ENCODE measurements at regions not wholly inside any gene's neighbourhood (a gene's known extent, or its start where the extent isn't known, plus 50 kb on each side); places are given as distances from the start of the nearest gene placed in this dataset.

DNA sequence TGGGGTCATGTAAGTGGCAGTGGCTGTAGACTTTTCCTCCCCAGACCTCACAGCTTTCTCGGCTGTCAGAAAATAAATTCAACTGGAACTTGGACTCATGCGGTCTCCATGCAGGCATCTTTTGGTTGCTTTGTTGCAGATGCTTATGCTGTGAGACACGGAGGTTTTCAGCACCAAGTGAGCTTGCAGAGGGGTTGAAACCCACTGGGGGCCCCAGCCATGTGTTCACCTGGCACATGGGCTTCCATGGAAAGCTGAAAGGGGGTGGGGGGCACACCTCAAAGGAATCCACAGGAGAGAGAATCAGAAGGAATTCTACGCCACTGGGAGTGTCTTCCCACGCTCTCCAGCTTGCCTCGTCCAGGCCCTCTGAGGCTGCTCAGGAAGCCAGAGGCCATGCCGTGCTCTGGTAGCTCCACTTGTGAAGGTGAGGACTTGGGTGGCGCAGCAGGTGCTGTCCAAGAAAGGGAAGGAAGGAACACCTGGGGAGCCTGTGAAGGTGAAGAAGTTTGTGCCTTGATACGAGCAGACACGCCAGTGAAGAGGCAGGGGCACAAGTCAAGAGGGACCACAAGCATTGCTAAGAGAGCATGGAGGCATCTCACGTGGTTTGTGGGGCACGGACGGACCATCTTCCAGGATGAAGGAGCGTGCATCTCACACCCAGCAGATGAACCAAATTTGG is 134.3 kb upstream of the PMEPA1 start:
- Mint-ChIP-seq H3K4me3 (no peak overlapping the region), H3K9me3 (no peaks in the 10 kb centered on the region), H3K27me3 (no peaks in the 10 kb centered on the region), H3K4me1 (ENCODE audit: low read depth) (no peaks in the 10 kb centered on the region), H3K27ac (no peak overlapping the region), H3K36me3 (ENCODE audit: low read depth) (no peaks in the 10 kb centered on the region)
- intact Hi-C loops (cut with micrococcal nuclease) = no loop called here

- Mint-ChIP-seq H3K4me3 (no peak overlapping the region), H3K27ac (no peak overlapping the region), H3K27me3 (no peaks in the 10 kb centered on the region), H3K9me3 (no peaks in the 10 kb centered on the region), H3K36me3 (ENCODE audit: low read depth) (no peaks in the 10 kb centered on the region), H3K4me1 (ENCODE audit: low read depth) (no peaks in the 10 kb centered on the region)
- intact Hi-C loops (cut with micrococcal nuclease) = no loop called here
These were observed 132.9 kb upstream of the PMEPA1 start for GRCh38 chr20:57842720-57843119.

DNA sequence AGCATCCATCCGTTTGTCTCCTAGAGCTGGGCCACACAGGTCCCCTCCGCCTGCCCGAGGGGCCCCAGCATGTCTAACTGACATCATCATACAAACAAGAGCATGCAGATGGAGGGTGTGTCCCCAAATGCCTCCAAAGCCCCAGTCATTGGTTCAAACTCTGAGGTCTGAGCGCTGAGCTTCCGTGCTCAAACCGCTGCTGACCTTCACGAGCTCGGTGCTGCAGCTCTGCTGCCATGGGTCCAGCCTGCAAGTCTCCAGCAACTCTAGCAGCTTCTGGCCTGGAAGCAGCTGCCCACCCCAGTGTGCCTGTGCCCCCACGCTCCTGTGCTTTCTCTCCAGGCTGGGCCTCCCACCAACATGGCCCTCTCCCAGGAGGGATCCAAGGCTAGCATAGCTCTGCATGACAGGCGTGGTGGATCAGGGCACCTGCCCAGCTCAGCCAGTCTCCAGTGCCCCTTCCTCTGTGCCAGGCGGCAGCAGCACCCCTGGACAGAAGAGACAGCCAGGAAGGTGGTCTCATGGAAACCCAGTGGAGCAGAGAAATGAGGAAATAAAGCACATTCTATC is 131.6 kb upstream of the PMEPA1 start:
- Mint-ChIP-seq H3K4me1 (ENCODE audit: low read depth) (no peaks in the 10 kb centered on the region), H3K27me3 (no peaks in the 10 kb centered on the region), H3K4me3 (no peak overlapping the region), H3K36me3 (ENCODE audit: low read depth) (no peaks in the 10 kb centered on the region), H3K27ac (no peak overlapping the region), H3K9me3 (no peaks in the 10 kb centered on the region)
- intact Hi-C loops (cut with micrococcal nuclease) = no loop called here

DNA sequence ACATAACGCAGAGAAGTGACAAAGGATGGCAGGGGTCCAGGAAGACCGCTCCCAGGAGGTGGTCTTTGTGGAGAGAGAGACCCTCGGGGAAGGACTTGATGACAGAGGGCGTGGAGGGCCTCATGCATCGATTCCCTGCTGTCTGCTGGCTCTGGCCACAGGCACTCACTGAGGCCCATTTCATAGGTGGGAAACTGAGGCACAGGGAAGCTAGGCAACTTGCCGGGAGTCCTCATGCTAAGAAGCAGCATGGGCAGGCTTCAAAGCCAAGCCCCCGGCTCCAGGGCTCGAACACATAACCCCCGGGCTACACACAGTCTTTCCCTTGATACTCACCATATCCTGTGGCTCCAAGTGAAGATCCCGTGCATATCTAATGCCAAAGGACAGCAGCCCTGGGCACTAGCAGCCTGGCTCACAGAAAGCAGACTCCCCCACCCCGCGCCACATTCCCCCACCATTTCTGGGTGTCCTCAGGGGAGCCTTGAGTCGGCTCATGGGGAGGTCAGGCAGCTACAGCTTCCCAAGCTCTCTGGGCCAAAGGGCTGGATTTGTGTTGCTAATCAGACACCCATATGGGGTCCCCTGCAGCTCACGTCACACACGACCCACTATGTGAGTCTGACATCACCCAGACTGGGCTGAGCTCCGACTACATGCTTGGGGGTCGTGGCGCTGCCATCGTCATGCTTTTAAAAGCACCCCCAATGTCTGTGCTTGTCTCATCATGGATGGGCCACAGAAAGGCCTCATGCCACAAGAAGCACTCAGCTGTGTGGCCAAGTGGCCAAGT is 130.9 kb upstream of the PMEPA1 start:
- no peaks in the 10 kb centered on the region for H3K36me3 Mint-ChIP-seq (ENCODE audit: low read depth)
- intact Hi-C loops (cut with micrococcal nuclease) = no loop called here
- no peaks in the 10 kb centered on the region for H3K9me3 Mint-ChIP-seq
- no peak overlapping the region for H3K4me3 Mint-ChIP-seq
- H3K27ac Mint-ChIP-seq = no peak overlapping the region
- no peaks in the 10 kb centered on the region for H3K27me3 Mint-ChIP-seq
- H3K4me1 Mint-ChIP-seq (ENCODE audit: low read depth) = no peaks in the 10 kb centered on the region

GRCh38 chr20:57840066-57840465 is 130.3 kb upstream of the PMEPA1 start:
- H3K4me3 Mint-ChIP-seq = no peak overlapping the region
- intact Hi-C loops (cut with micrococcal nuclease) = no loop called here
- no peaks in the 10 kb centered on the region for H3K27me3 Mint-ChIP-seq
- H3K4me1 Mint-ChIP-seq (ENCODE audit: low read depth) = no peaks in the 10 kb centered on the region
- H3K36me3 Mint-ChIP-seq (ENCODE audit: low read depth) = no peaks in the 10 kb centered on the region
- no peak overlapping the region for H3K27ac Mint-ChIP-seq
- H3K9me3 Mint-ChIP-seq = no peaks in the 10 kb centered on the region

GRCh38 chr20:57838670-57839151 is 128.9 kb upstream of the PMEPA1 start:
- Mint-ChIP-seq H3K36me3 (ENCODE audit: low read depth) (no peaks in the 10 kb centered on the region), H3K4me1 (ENCODE audit: low read depth) (no peaks in the 10 kb centered on the region), H3K27ac (no peak overlapping the region), H3K27me3 (no peaks in the 10 kb centered on the region), H3K4me3 (no peak overlapping the region), H3K9me3 (no peaks in the 10 kb centered on the region)
- intact Hi-C loops (cut with micrococcal nuclease) = no loop called here

GRCh38 chr20:57837208-57838035 is 127.6 kb upstream of the PMEPA1 start:
- Mint-ChIP-seq H3K9me3 (no peaks in the 10 kb centered on the region), H3K27ac (no peak overlapping the region), H3K4me1 (ENCODE audit: low read depth) (no peaks in the 10 kb centered on the region), H3K4me3 (no peak overlapping the region), H3K27me3 (peaks cover 2% of the 10 kb centered on the region), H3K36me3 (ENCODE audit: low read depth) (no peaks in the 10 kb centered on the region)
- intact Hi-C loops (cut with micrococcal nuclease) = no loop called here

GRCh38 chr20:57835588-57836455 is 126.0 kb upstream of the PMEPA1 start:
- H3K4me1 Mint-ChIP-seq (ENCODE audit: low read depth) = no peaks in the 10 kb centered on the region
- H3K4me3 Mint-ChIP-seq = no peak overlapping the region
- peaks cover 2% of the 10 kb centered on the region for H3K27me3 Mint-ChIP-seq
- intact Hi-C loops (cut with micrococcal nuclease) = no loop called here
- no peaks in the 10 kb centered on the region for H3K9me3 Mint-ChIP-seq
- no peak overlapping the region for H3K27ac Mint-ChIP-seq
- no peaks in the 10 kb centered on the region for H3K36me3 Mint-ChIP-seq (ENCODE audit: low read depth)

- Mint-ChIP-seq H3K9me3 (no peaks in the 10 kb centered on the region), H3K36me3 (ENCODE audit: low read depth) (no peaks in the 10 kb centered on the region), H3K27me3 (peaks cover 2% of the 10 kb centered on the region), H3K4me3 (no peak overlapping the region), H3K27ac (no peak overlapping the region), H3K4me1 (ENCODE audit: low read depth) (no peaks in the 10 kb centered on the region)
- intact Hi-C loops (cut with micrococcal nuclease) = no loop called here
These were observed 125.2 kb upstream of the PMEPA1 start for GRCh38 chr20:57835074-57835452.

GRCh38 chr20:57834306-57835073 is 124.7 kb upstream of the PMEPA1 start:
- H3K27ac Mint-ChIP-seq = no peak overlapping the region
- intact Hi-C loops (cut with micrococcal nuclease) = no loop called here
- H3K36me3 Mint-ChIP-seq (ENCODE audit: low read depth) = no peaks in the 10 kb centered on the region
- H3K27me3 Mint-ChIP-seq = peaks cover 2% of the 10 kb centered on the region
- no peaks in the 10 kb centered on the region for H3K4me1 Mint-ChIP-seq (ENCODE audit: low read depth)
- H3K4me3 Mint-ChIP-seq = no peak overlapping the region
- H3K9me3 Mint-ChIP-seq = no peaks in the 10 kb centered on the region

- Mint-ChIP-seq H3K9me3 (no peaks in the 10 kb centered on the region), H3K36me3 (ENCODE audit: low read depth) (no peaks in the 10 kb centered on the region), H3K4me1 (ENCODE audit: low read depth) (no peaks in the 10 kb centered on the region), H3K27ac (no peak overlapping the region), H3K27me3 (peaks cover 2% of the 10 kb centered on the region), H3K4me3 (no peak overlapping the region)
- intact Hi-C loops (cut with micrococcal nuclease) = no loop called here
These were observed 122.3 kb upstream of the PMEPA1 start for GRCh38 chr20:57831993-57832585.

DNA sequence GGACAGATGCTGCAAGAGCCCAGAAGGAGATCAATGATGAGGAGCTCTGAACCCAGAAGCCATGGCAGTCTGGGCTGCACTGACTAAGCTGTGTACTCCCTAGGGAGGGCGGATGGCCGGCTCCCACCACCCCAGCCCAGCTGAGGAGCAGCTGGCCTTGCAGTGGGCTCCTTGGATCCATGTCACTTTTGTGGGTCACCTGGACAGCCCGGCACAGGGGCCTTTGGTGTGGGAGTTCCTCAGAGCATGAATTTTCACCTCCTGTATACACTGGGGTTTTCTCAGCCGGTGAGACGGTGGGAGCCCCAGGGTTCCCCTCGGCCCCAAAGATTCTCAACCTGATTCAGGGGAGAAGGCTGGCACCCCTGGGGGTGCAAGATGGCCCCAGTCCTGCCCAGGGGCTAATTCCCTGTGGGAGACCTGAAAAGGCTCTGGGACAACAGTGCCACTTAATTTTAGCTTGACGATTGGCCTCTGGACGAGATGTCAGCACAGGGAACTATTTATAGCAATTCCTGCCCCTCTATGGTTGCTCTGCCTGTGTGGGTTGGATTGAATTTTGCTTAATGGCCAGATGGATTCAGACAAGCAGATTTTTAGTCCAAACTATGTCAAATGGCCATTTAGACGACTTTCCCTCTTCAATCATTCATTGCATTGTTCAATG is 121.6 kb upstream of the PMEPA1 start:
- Mint-ChIP-seq H3K9me3 (no peaks in the 10 kb centered on the region), H3K4me3 (no peak overlapping the region), H3K36me3 (ENCODE audit: low read depth) (no peaks in the 10 kb centered on the region), H3K27ac (no peak overlapping the region), H3K27me3 (peaks cover 2% of the 10 kb centered on the region), H3K4me1 (ENCODE audit: low read depth) (no peaks in the 10 kb centered on the region)
- intact Hi-C loops (cut with micrococcal nuclease) = no loop called here

All from dendritic cell treated with granulocyte-macrophage colony-stimulating factor and Interleukin-4, amounts not matched to agents 40 ng/mL and 50 ng/mL, for 4 days (primary cell).